Muscle layer of duodenum (tissue), 2 donors: ENCODE measurements at regions not wholly inside any gene's neighbourhood (a gene's known extent, or its start where the extent isn't known, plus 50 kb on each side); places are given as distances from the start of the nearest gene placed in this dataset.

Experiments used
- H3K27ac ChIP-seq: one replicate; pipeline ENCODE4 v1.7.0; 2013; ENCODE audit warnings: mild to moderate bottlenecking, low read length
- H3K27me3 ChIP-seq: one replicate; pipeline ENCODE4 v1.7.0; 2013; ENCODE audit warnings: low read depth, mild to moderate bottlenecking, control low read depth, low read length
- H3K36me3 ChIP-seq, 2 donors: one replicate each; pipeline ENCODE4 v1.7.0; 2013; ENCODE audit warnings: low read length in 2 of 2, control low read depth in 1 of 2, mild to moderate bottlenecking in 1 of 2; ENCODE audit not compliant: insufficient read depth in 2 of 2, control insufficient read depth in 1 of 2
- H3K4me1 ChIP-seq, 2 donors: one replicate each; pipeline ENCODE4 v1.7.0; 2013; ENCODE audit warnings: low read length in 2 of 2, mild to moderate bottlenecking in 2 of 2, control low read depth in 1 of 2, moderate library complexity in 1 of 2; ENCODE audit not compliant: insufficient read depth in 2 of 2, control insufficient read depth in 1 of 2
- H3K4me3 ChIP-seq, 2 donors: one replicate each; pipeline ENCODE4 v1.7.0; 2013; ENCODE audit warnings: low read length in 2 of 2, low read depth in 1 of 2, mild to moderate bottlenecking in 1 of 2
- H3K9me3 ChIP-seq, 2 donors: one replicate each; pipeline ENCODE4 v1.7.0; 2013; ENCODE audit warnings: low read length in 2 of 2, control low read depth in 1 of 2, mild to moderate bottlenecking in 1 of 2; ENCODE audit not compliant: control insufficient read depth in 1 of 2
- donor health status: healthy.

- Histone ChIP-seq H3K27ac (no peak overlapping the region), H3K4me3 (no peak overlapping the region), H3K9me3 (no peaks in the 10 kb centered on the region), H3K27me3 (no peaks in the 10 kb centered on the region), H3K36me3 (no peaks in the 10 kb centered on the region), H3K4me1 (no peaks in the 10 kb centered on the region)
Observed at GRCh38 chr3:90015688-90016356, 908.4 kb downstream of the EPHA3 start.

DNA sequence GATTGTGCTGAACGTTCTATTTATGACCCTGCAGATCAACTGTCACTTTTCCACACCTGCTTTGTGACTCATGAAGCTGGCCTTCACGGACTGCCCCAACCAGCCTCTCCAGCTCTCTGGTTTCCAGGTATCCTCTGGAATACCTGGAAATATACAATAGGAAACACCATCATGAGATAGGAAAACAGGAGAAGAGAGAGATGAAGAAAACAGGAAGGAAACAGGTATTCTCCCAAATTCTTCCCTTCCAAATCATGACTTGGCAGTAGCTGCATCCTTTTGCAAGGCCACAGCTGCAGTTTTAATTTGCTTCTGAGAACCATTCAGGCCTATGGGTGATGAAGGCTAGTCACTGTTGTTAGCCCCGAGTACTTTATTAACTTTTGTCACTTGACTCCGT is 909.1 kb downstream of the EPHA3 start:
- H3K9me3 ChIP-seq = no peaks in the 10 kb centered on the region
- H3K4me1 ChIP-seq = no peaks in the 10 kb centered on the region
- no peaks in the 10 kb centered on the region for H3K36me3 ChIP-seq
- no peak overlapping the region for H3K4me3 ChIP-seq
- H3K27me3 ChIP-seq = no peaks in the 10 kb centered on the region
- H3K27ac ChIP-seq = no peak overlapping the region

- Histone ChIP-seq H3K4me1 (no peaks in the 10 kb centered on the region), H3K27ac (no peak overlapping the region), H3K4me3 (no peak overlapping the region), H3K9me3 (no peaks in the 10 kb centered on the region), H3K36me3 (no peaks in the 10 kb centered on the region), H3K27me3 (no peaks in the 10 kb centered on the region)
Observed at GRCh38 chr3:90018779-90019178, 911.4 kb downstream of the EPHA3 start.

- Histone ChIP-seq H3K27me3 (no peaks in the 10 kb centered on the region), H3K4me1 (no peaks in the 10 kb centered on the region), H3K27ac (no peak overlapping the region), H3K4me3 (no peak overlapping the region), H3K36me3 (no peaks in the 10 kb centered on the region), H3K9me3 (no peaks in the 10 kb centered on the region)
Observed at GRCh38 chr3:90025019-90025418, 917.6 kb downstream of the EPHA3 start.

DNA sequence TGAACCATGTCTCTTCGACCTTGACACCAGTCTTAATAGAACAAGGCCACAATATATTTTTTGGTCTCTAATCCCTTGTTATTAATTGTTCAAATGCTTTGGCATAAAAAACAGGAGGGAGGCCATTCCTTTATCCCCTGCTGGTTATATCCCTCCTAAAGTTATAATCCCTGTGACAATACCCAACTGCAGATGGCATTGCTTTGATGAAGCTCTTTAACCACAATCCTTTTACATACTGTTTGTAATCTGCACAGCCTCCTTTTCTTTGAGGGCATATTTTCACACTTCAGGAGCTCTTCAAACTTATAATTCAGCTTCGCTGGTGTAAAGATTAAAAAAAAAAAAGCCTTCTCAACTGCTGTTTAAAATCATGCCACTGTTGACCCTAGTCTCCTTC is 919.0 kb downstream of the EPHA3 start:
- no peak overlapping the region for H3K4me3 ChIP-seq

DNA sequence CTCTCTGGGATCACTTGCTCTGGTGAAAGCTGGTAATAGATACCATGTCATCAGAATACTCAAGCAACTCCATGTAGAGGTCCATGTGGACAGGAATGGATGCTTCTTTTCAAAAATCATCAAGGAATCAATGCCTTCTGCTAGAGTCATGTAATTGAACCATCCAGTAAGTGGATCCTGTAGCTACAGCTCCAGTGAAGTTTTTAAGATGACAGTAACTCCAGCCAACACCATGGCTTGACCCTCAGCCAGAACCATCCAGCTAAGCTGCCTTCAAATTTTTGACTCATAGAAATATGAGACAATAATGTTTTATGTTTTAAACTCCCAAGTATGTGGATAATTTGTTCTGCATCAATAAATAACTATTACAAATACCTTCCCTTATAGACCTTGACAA is 923.7 kb downstream of the EPHA3 start:
- H3K36me3 ChIP-seq = no peaks in the 10 kb centered on the region
- H3K27ac ChIP-seq = no peak overlapping the region
- H3K4me3 ChIP-seq = no peak overlapping the region
- H3K9me3 ChIP-seq = no peaks in the 10 kb centered on the region
- H3K27me3 ChIP-seq = no peaks in the 10 kb centered on the region
- H3K4me1 ChIP-seq = no peaks in the 10 kb centered on the region

More for the DNA sequence above, 919.0 kb downstream of the EPHA3 start:
- H3K36me3 ChIP-seq = no peaks in the 10 kb centered on the region
- H3K27ac ChIP-seq = no peak overlapping the region
- H3K4me1 ChIP-seq = no peaks in the 10 kb centered on the region
- H3K27me3 ChIP-seq = no peaks in the 10 kb centered on the region
- no peaks in the 10 kb centered on the region for H3K9me3 ChIP-seq

GRCh38 chr3:90032980-90033641 is 925.7 kb downstream of the EPHA3 start:
- no peaks in the 10 kb centered on the region for H3K36me3 ChIP-seq
- no peaks in the 10 kb centered on the region for H3K4me1 ChIP-seq
- H3K27ac ChIP-seq = no peak overlapping the region
- no peaks in the 10 kb centered on the region for H3K9me3 ChIP-seq
- H3K27me3 ChIP-seq = no peaks in the 10 kb centered on the region
- H3K4me3 ChIP-seq = no peak overlapping the region

GRCh38 chr3:90034038-90034437 is 926.6 kb downstream of the EPHA3 start:
- Histone ChIP-seq H3K27me3 (no peaks in the 10 kb centered on the region), H3K27ac (no peak overlapping the region), H3K4me3 (no peak overlapping the region), H3K4me1 (no peaks in the 10 kb centered on the region), H3K9me3 (no peaks in the 10 kb centered on the region), H3K36me3 (no peaks in the 10 kb centered on the region)

DNA sequence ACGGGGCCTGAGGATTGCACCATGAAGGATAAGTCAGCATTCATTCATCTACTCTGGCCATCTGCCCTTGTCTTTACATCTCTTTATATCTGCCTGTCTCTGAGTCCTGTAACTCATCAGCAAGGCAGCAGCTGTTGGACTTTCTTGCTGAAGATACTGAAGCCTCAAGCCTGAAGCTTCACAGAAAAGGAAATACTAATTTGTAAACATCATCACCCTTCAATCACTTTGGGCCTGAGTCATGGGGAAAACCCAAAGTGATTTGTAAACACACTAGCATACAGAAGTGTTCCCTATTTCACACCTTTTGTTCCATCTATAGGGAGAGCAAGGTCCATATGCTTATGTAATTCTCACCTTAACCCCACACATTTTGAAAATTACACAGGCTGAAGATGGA is 928.2 kb downstream of the EPHA3 start:
- H3K4me1 ChIP-seq = no peaks in the 10 kb centered on the region
- H3K36me3 ChIP-seq = no peaks in the 10 kb centered on the region
- H3K27ac ChIP-seq = no peak overlapping the region
- no peak overlapping the region for H3K4me3 ChIP-seq
- H3K9me3 ChIP-seq = no peaks in the 10 kb centered on the region
- H3K27me3 ChIP-seq = no peaks in the 10 kb centered on the region

DNA sequence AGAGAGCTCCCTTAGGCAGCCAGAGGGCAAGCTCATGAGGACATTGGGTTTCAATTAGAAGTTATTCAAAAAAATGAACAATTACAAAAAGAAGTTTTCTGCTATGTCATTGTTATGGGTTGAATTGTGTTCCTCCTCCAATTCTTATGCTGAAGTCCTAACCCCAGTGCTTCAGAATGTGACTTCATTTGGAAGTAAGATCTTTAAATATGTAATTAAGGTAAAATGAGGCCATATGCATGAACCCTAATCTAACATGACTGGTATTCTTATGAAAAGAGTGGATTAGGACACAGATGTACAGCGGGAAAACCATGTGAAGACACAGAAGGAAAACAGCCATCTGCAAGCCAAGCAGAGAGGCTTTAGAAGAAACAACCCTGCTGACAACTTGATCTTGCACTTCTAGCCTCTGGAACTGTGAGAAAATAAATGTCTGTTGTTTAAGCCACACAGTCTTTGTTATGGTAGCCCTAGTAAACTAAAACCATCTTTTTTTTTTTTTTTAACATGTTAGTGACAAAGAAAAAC is 929.6 kb downstream of the EPHA3 start:
- no peaks in the 10 kb centered on the region for H3K27me3 ChIP-seq
- H3K36me3 ChIP-seq = no peaks in the 10 kb centered on the region
- no peak overlapping the region for H3K27ac ChIP-seq
- H3K4me3 ChIP-seq = no peak overlapping the region
- H3K4me1 ChIP-seq = no peaks in the 10 kb centered on the region
- no peaks in the 10 kb centered on the region for H3K9me3 ChIP-seq

DNA sequence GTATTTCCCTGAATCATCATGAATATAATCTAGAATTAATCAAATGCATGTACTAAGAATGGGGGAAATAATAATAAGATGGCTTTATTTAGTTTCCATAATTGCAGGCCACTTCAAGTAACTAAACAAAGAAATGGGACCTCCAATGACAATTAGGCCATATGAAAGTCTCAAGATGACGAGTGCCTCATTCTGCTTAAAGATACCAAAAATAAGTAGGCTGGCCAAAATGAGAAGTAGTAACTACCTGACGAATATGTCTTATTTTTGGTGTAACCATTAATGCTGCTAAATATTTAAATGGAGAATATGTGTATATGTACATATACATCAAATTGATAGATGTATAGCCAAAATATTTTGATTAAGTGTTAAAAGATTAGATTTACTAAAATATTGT is 932.6 kb downstream of the EPHA3 start:
- Histone ChIP-seq H3K27me3 (no peaks in the 10 kb centered on the region), H3K4me1 (no peaks in the 10 kb centered on the region), H3K36me3 (no peaks in the 10 kb centered on the region), H3K27ac (no peak overlapping the region), H3K9me3 (no peaks in the 10 kb centered on the region), H3K4me3 (no peak overlapping the region)

- no peak overlapping the region for H3K4me3 ChIP-seq
- no peaks in the 10 kb centered on the region for H3K9me3 ChIP-seq
- H3K4me1 ChIP-seq = no peaks in the 10 kb centered on the region
- H3K27me3 ChIP-seq = no peaks in the 10 kb centered on the region
- H3K27ac ChIP-seq = no peak overlapping the region
- H3K36me3 ChIP-seq = no peaks in the 10 kb centered on the region
Observed at GRCh38 chr3:90040554-90040953, 933.1 kb downstream of the EPHA3 start.
